WTC11 (cell line): ENCODE measurements at regions not wholly inside any gene's neighbourhood (a gene's known extent, or its start where the extent isn't known, plus 50 kb on each side); places are given as distances from the start of the nearest gene placed in this dataset.

ENCODE experiments used
- ATAC-seq: fragments of 200-7000 bp; cut with Tn5 transposase; 2 replicates; pipeline ENCODE4 v1.10.0; 2021; ENCODE audit warnings: mild to moderate bottlenecking, moderate library complexity
- CTCF ChIA-PET: fragments of 300-600 bp; sonication (Branson Sonifier 250); formaldehyde crosslinking; loops from one replicate; lab custom pipeline; 2021; ENCODE audit warnings: antibody characterized with exemption; lab: Charles Lee
- POLR2A ChIA-PET: fragments of 350-600 bp; sonication (Branson Sonifier 250); formaldehyde crosslinking; loops from one replicate; lab custom pipeline; 2021; ENCODE audit warnings: antibody characterized with exemption; lab: Charles Lee
- DNase-seq: peaks from one replicate; pipeline ENCODE4 v3.0.0; 2021; ENCODE audit warnings: low spot score
- H3K27ac Mint-ChIP-seq: 2 replicates; pipeline ENCODE4 v1.8.0; 2021; ENCODE audit warnings: mixed read lengths
- H3K27me3 Mint-ChIP-seq: 2 replicates; pipeline ENCODE4 v1.8.0; 2021; ENCODE audit warnings: low read depth, mild to moderate bottlenecking, moderate library complexity, mixed read lengths
- H3K36me3 Mint-ChIP-seq: 2 replicates; pipeline ENCODE4 v1.8.0; 2021; ENCODE audit warnings: mixed read lengths
- H3K4me1 Mint-ChIP-seq: 2 replicates; pipeline ENCODE4 v1.8.0; 2022; ENCODE audit warnings: mixed read lengths
- H3K4me3 Mint-ChIP-seq: 2 replicates; pipeline ENCODE4 v1.8.0; 2021; ENCODE audit warnings: mild to moderate bottlenecking, moderate library complexity, mixed read lengths
- H3K9me3 Mint-ChIP-seq: 2 replicates; pipeline ENCODE4 v1.8.0; 2021; ENCODE audit warnings: mixed read lengths
- ATF3 ChIP-seq: sonication (generic); formaldehyde crosslinking; conservative IDR thresholded peaks from 2 replicates; pipeline ENCODE4 v1.8.1; 2022; ENCODE audit warnings: mild to moderate bottlenecking, missing genetic modification reagents
- ETV6 ChIP-seq: sonication (generic); formaldehyde crosslinking; IDR thresholded peaks from 2 replicates; pipeline ENCODE4 v1.8.1; 2022; ENCODE audit warnings: mild to moderate bottlenecking, missing genetic modification reagents
- HMGA2 ChIP-seq: fragments of 250-450 bp; sonication (Bioruptor Pico); IDR thresholded peaks from 2 replicates; pipeline ENCODE4 v1.4.0; 2021; ENCODE audit warnings: mild to moderate bottlenecking, moderate library complexity
- JUN ChIP-seq: sonication (generic); formaldehyde crosslinking; IDR thresholded peaks from 2 replicates; pipeline ENCODE4 v1.8.0; 2023; ENCODE audit warnings: mild to moderate bottlenecking, missing genetic modification reagents
- KAT7 ChIP-seq: sonication (generic); formaldehyde crosslinking; IDR thresholded peaks from 2 replicates; pipeline ENCODE4 v1.8.1; 2023; ENCODE audit warnings: missing genetic modification reagents, mild to moderate bottlenecking, borderline replicate concordance
- NFATC4 ChIP-seq: fragments of 250-450 bp; sonication (Bioruptor Pico); IDR thresholded peaks from 2 replicates; pipeline ENCODE4 v1.9.0; 2021; ENCODE audit warnings: mild to moderate bottlenecking
- NFYB ChIP-seq: sonication (generic); formaldehyde crosslinking; conservative IDR thresholded peaks from 2 replicates; pipeline ENCODE4 v1.8.0; 2022; ENCODE audit warnings: low read depth, missing genetic modification reagents
- PRDM15 ChIP-seq: sonication (generic); formaldehyde crosslinking; IDR thresholded peaks from 2 replicates; pipeline ENCODE4 v1.8.0; 2022; ENCODE audit warnings: missing genetic modification reagents
- SMAD3 ChIP-seq: sonication (generic); formaldehyde crosslinking; IDR thresholded peaks from 2 replicates; pipeline ENCODE4 v1.8.0; 2022; ENCODE audit warnings: missing genetic modification reagents, mild to moderate bottlenecking, borderline replicate concordance
- STAT6 ChIP-seq: sonication (generic); formaldehyde crosslinking; conservative IDR thresholded peaks from 2 replicates; pipeline ENCODE4 v1.8.1; 2023; ENCODE audit warnings: mild to moderate bottlenecking, low read depth, missing genetic modification reagents, moderate library complexity
- TP53 ChIP-seq: sonication (generic); formaldehyde crosslinking; IDR thresholded peaks from 2 replicates; pipeline ENCODE4 v1.8.1; 2023; ENCODE audit warnings: mild to moderate bottlenecking, missing genetic modification reagents
- USF2 ChIP-seq: sonication (generic); formaldehyde crosslinking; IDR thresholded peaks from 2 replicates; pipeline ENCODE4 v1.8.1; 2023; ENCODE audit warnings: mild to moderate bottlenecking, missing genetic modification reagents, moderate library complexity
- ZBTB43 ChIP-seq: sonication (generic); formaldehyde crosslinking; IDR thresholded peaks from 2 replicates; pipeline ENCODE4 v1.8.1; 2023; ENCODE audit warnings: mild to moderate bottlenecking, missing genetic modification reagents
- ZNF219 ChIP-seq: sonication (generic); formaldehyde crosslinking; IDR thresholded peaks from 2 replicates; pipeline ENCODE4 v1.8.0; 2023; ENCODE audit warnings: missing genetic modification reagents, mild to moderate bottlenecking, borderline replicate concordance
- ZNF263 ChIP-seq: sonication (generic); formaldehyde crosslinking; IDR thresholded peaks from 2 replicates; pipeline ENCODE4 v1.8.1; 2022; ENCODE audit warnings: low read depth, mild to moderate bottlenecking, moderate library complexity, missing genetic modification reagents
- ZNF532 ChIP-seq: fragments of 250-450 bp; sonication (Bioruptor Pico); IDR thresholded peaks from 2 replicates; pipeline ENCODE4 v1.9.0; 2021; ENCODE audit warnings: mild to moderate bottlenecking, borderline replicate concordance
- ZSCAN18 ChIP-seq: fragments of 250-450 bp; sonication (Bioruptor Pico); IDR thresholded peaks from 2 replicates; pipeline ENCODE4 v2.1.2; 2022; ENCODE audit warnings: mild to moderate bottlenecking, moderate library complexity

GRCh38 chr5:29795096-29795652 lies 1398.3 kb upstream of the CDH6 start (continued):
- TF ChIP-seq ZSCAN18 (CRISPR knock-in tag) (no peak), USF2 (CRISPR knock-in tag) (no peak), JUN (CRISPR knock-in tag) (no peak), TP53 (CRISPR knock-in tag) (no peak), ZNF263 (no peak), NFATC4 (CRISPR knock-in tag) (no peak), ETV6 (CRISPR knock-in tag) (no peak), ZNF219 (CRISPR knock-in tag) (no peak), PRDM15 (no peak), SMAD3 (CRISPR knock-in tag) (no peak), ATF3 (CRISPR knock-in tag) (no peak), NFYB (CRISPR knock-in tag) (no peak), STAT6 (CRISPR knock-in tag) (no peak), KAT7 (CRISPR knock-in tag) (no peak)

- Mint-ChIP-seq H3K4me3 (no peak overlapping the region), H3K36me3 (peaks cover 2% of the 10 kb centered on the region; the same call in 1 of the 2 replicates)
- no peak for ATAC-seq
- TF ChIP-seq ZBTB43 (CRISPR knock-in tag), result no peak
- TF ChIP-seq HMGA2, result peak; percentile 54; the same call in 1 of the 2 replicates
- TF ChIP-seq ZNF532, result no peak
- TF ChIP-seq, all 79 proteins: peak for 1
- Mint-ChIP-seq H3K9me3 (peaks cover 6% of the 10 kb centered on the region), H3K27ac (no peak overlapping the region), H3K4me1 (0 out of 2 replicates have a peak, but pooled peaks cover 3% of the 10 kb centered on the region), H3K27me3 (no peaks in the 10 kb centered on the region)
- ChIA-PET POLR2A (no interaction called here), CTCF (no interaction called here)
- DNase-seq, result no peak
These were observed 1399.2 kb upstream of the CDH6 start for GRCh38 chr5:29794141-29794787.
